ENCODE measurements at regions not wholly inside any gene's neighbourhood (a gene's known extent, or its start where the extent isn't known, plus 50 kb on each side); places are given as distances from the start of the nearest gene placed in this dataset.

DNA sequence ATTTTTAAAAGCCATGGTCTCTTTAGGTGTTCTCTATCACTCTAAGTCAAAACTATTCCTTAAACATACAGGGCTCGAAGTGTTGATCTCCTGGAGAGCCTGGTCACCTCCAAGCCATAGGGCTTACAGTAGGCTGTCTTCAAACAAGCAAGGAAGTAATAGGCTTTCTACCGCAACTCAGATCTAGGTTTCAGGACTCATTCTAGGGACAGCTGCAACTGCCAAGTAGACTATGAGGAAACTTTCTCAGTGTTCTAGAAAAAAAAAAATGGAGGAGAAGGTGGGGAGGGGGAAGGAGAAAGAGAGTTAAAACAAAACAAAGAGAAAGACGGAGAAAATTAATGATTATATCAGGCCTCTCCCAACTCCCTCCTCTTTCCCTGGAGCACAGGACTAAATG is 106.9 kb upstream of the ETV6 start:
- TF ChIP-seq REST (IDR thresholded peaks at IDR 0.05; ENCODE audit: borderline replicate concordance) (peak; percentile 68), REST (CRISPR knock-in tag; IDR thresholded peaks at IDR 0.05; ENCODE audit: low read depth) (no peak), ZBTB8A (IDR thresholded peaks at IDR 0.05; ENCODE audit: partially characterized antibody) (no peak)
- ATAC-seq (no peak), FAIRE-seq (no peak), DNase-seq (ENCODE audit: extremely low read depth in 1 of 4, low spot score in 3 of 4) (no peak)
- POLR2A ChIA-PET, result no interaction called here
- CTCF ChIA-PET (ENCODE audit: low intra/inter-chr PET ratio), result no interaction called here
- no peak overlapping the region for H3K4me3 ChIP-seq
- BruUV-seq (replicated peaks), result no TSS peak
- no peak overlapping the region for H3K27ac ChIP-seq (ENCODE audit: extremely low read depth, low read depth, low read length)
- H3K36me3 ChIP-seq (ENCODE audit: control insufficient read depth, insufficient read depth, low read length), result no peaks in the 10 kb centered on the region
- peaks cover 0 to 4% of the 10 kb centered on the region in 2 experiments; a peak in 1 of 5 replicates for H3K27me3 ChIP-seq (ENCODE audit: control insufficient read depth in 2 of 2, insufficient read depth in 2 of 2, low read length in 2 of 2)
- no peak overlapping the region for H2AFZ ChIP-seq (ENCODE audit: low read depth, low read length)
- in situ Hi-C loops (cut with MboI) (no loop called here), intact Hi-C loops (cut with micrococcal nuclease) (no loop called here)
- WGBS (ENCODE audit: insufficient coverage, low coverage, missing lambda C conversion rate), result 20% methylated on average over 2 of the region's 3 CpGs
- H4K20me1 ChIP-seq (replicated peaks; ENCODE audit: control insufficient read depth, insufficient read depth, low read length), result no peaks in the 10 kb centered on the region
- no peaks in the 10 kb centered on the region for H3K9me1 ChIP-seq (ENCODE audit: control insufficient read depth, insufficient read depth, low read length)
- H3K79me2 ChIP-seq (ENCODE audit: control insufficient read depth, insufficient read depth, low read length), result no peaks in the 10 kb centered on the region
- H3K9me3 ChIP-seq (replicated peaks; ENCODE audit: control insufficient read depth, insufficient read depth, low read depth, low read length), result no peaks in the 10 kb centered on the region
- H3K4me1 ChIP-seq (replicated peaks in 1 of 2; ENCODE audit: control insufficient read depth in 2 of 2, insufficient read depth in 2 of 2, low read length in 2 of 2), result peaks cover 0 to 3% of the 10 kb centered on the region in 2 experiments; a peak in 1 of 5 replicates
- H3K4me2 ChIP-seq (ENCODE audit: insufficient read depth, low read length), result no peak overlapping the region
- H3K9ac ChIP-seq (ENCODE audit: insufficient read depth in 1 of 2, low read depth in 2 of 2, low read length in 2 of 2), result no peak overlapping the region

Measured in K562 (cell line).